ENCODE measurements at regions not wholly inside any gene's neighbourhood (a gene's known extent, or its start where the extent isn't known, plus 50 kb on each side); places are given as distances from the start of the nearest gene placed in this dataset.

- Histone ChIP-seq H3K9me3 (ENCODE audit: control insufficient read depth in 1 of 2, low read length in 2 of 2) (peaks cover 0 to 4% of the 10 kb centered on the region in 2 donors), H3K9ac (ENCODE audit: low read depth in 1 of 2, low read length in 2 of 2) (no peak overlapping the region), H3K4me1 (ENCODE audit: control insufficient read depth in 1 of 2, insufficient read depth in 2 of 2, low read length in 2 of 2) (no peaks in the 10 kb centered on the region), H3K36me3 (ENCODE audit: control insufficient read depth in 1 of 2, insufficient read depth in 2 of 2, low read length in 2 of 2) (no peaks in the 10 kb centered on the region), H3K4me3 (ENCODE audit: low read depth in 1 of 2, low read length in 2 of 2) (no peak overlapping the region), H3K27ac (ENCODE audit: low read depth, low read length) (no peak overlapping the region), H3K27me3 (ENCODE audit: control insufficient read depth in 1 of 2, insufficient read depth in 2 of 2, low read length in 2 of 2) (no peaks in the 10 kb centered on the region)
Measured at GRCh38 chr6:40293060-40293459, 294.1 kb downstream of the LRFN2 start.

- Histone ChIP-seq H3K27me3 (ENCODE audit: control insufficient read depth in 1 of 2, insufficient read depth in 2 of 2, low read length in 2 of 2) (peaks cover 5 to 8% of the 10 kb centered on the region in 2 donors), H3K36me3 (ENCODE audit: control insufficient read depth in 1 of 2, insufficient read depth in 2 of 2, low read length in 2 of 2) (no peaks in the 10 kb centered on the region), H3K9ac (ENCODE audit: low read depth in 1 of 2, low read length in 2 of 2) (no peak overlapping the region), H3K27ac (ENCODE audit: low read depth, low read length) (no peak overlapping the region), H3K4me1 (ENCODE audit: control insufficient read depth in 1 of 2, insufficient read depth in 2 of 2, low read length in 2 of 2) (no peaks in the 10 kb centered on the region), H3K4me3 (ENCODE audit: low read depth in 1 of 2, low read length in 2 of 2) (no peak overlapping the region), H3K9me3 (ENCODE audit: control insufficient read depth in 1 of 2, low read length in 2 of 2) (no peaks in the 10 kb centered on the region)
Measured at GRCh38 chr6:40290816-40291215, 296.3 kb downstream of the LRFN2 start.

GRCh38 chr6:40288919-40289318, 298.2 kb downstream of the LRFN2 start:
- Histone ChIP-seq H3K36me3 (ENCODE audit: control insufficient read depth in 1 of 2, insufficient read depth in 2 of 2, low read length in 2 of 2) (no peaks in the 10 kb centered on the region), H3K9ac (ENCODE audit: low read depth in 1 of 2, low read length in 2 of 2) (no peak overlapping the region), H3K27ac (ENCODE audit: low read depth, low read length) (no peak overlapping the region), H3K4me3 (ENCODE audit: low read depth in 1 of 2, low read length in 2 of 2) (no peak overlapping the region), H3K4me1 (ENCODE audit: control insufficient read depth in 1 of 2, insufficient read depth in 2 of 2, low read length in 2 of 2) (no peaks in the 10 kb centered on the region), H3K9me3 (ENCODE audit: control insufficient read depth in 1 of 2, low read length in 2 of 2) (no peaks in the 10 kb centered on the region), H3K27me3 (ENCODE audit: control insufficient read depth in 1 of 2, insufficient read depth in 2 of 2, low read length in 2 of 2) (peaks cover 5 to 13% of the 10 kb centered on the region in 2 donors)

GRCh38 chr6:40287296-40287850, 299.8 kb downstream of the LRFN2 start:
- Histone ChIP-seq H3K27me3 (ENCODE audit: control insufficient read depth in 1 of 2, insufficient read depth in 2 of 2, low read length in 2 of 2) (peaks cover 5 to 13% of the 10 kb centered on the region in 2 donors), H3K4me3 (ENCODE audit: low read depth in 1 of 2, low read length in 2 of 2) (no peak overlapping the region)

GRCh38 chr6:40286721-40287120, 300.4 kb downstream of the LRFN2 start:
- no peak overlapping the region for H3K27ac ChIP-seq (ENCODE audit: low read depth, low read length)

More at GRCh38 chr6:40287296-40287850, 299.8 kb downstream of the LRFN2 start:
- Histone ChIP-seq H3K9me3 (ENCODE audit: control insufficient read depth in 1 of 2, low read length in 2 of 2) (no peaks in the 10 kb centered on the region), H3K4me1 (ENCODE audit: control insufficient read depth in 1 of 2, insufficient read depth in 2 of 2, low read length in 2 of 2) (no peaks in the 10 kb centered on the region), H3K36me3 (ENCODE audit: control insufficient read depth in 1 of 2, insufficient read depth in 2 of 2, low read length in 2 of 2) (no peaks in the 10 kb centered on the region), H3K27ac (ENCODE audit: low read depth, low read length) (no peak overlapping the region), H3K9ac (ENCODE audit: low read depth in 1 of 2, low read length in 2 of 2) (no peak overlapping the region)

GRCh38 chr6:40285996-40286395, 301.2 kb downstream of the LRFN2 start:
- Histone ChIP-seq H3K9ac (ENCODE audit: low read depth in 1 of 2, low read length in 2 of 2) (no peak overlapping the region), H3K27me3 (ENCODE audit: control insufficient read depth in 1 of 2, insufficient read depth in 2 of 2, low read length in 2 of 2) (peaks cover 5 to 13% of the 10 kb centered on the region in 2 donors), H3K27ac (ENCODE audit: low read depth, low read length) (no peak overlapping the region), H3K4me3 (ENCODE audit: low read depth in 1 of 2, low read length in 2 of 2) (no peak overlapping the region), H3K4me1 (ENCODE audit: control insufficient read depth in 1 of 2, insufficient read depth in 2 of 2, low read length in 2 of 2) (no peaks in the 10 kb centered on the region), H3K9me3 (ENCODE audit: control insufficient read depth in 1 of 2, low read length in 2 of 2) (no peaks in the 10 kb centered on the region), H3K36me3 (ENCODE audit: control insufficient read depth in 1 of 2, insufficient read depth in 2 of 2, low read length in 2 of 2) (no peaks in the 10 kb centered on the region)

More at GRCh38 chr6:40286721-40287120, 300.4 kb downstream of the LRFN2 start:
- no peaks in the 10 kb centered on the region for H3K9me3 ChIP-seq (ENCODE audit: control insufficient read depth in 1 of 2, low read length in 2 of 2)
- no peak overlapping the region for H3K9ac ChIP-seq (ENCODE audit: low read depth in 1 of 2, low read length in 2 of 2)
- H3K27me3 ChIP-seq (ENCODE audit: control insufficient read depth in 1 of 2, insufficient read depth in 2 of 2, low read length in 2 of 2) = peaks cover 5 to 13% of the 10 kb centered on the region in 2 donors
- H3K36me3 ChIP-seq (ENCODE audit: control insufficient read depth in 1 of 2, insufficient read depth in 2 of 2, low read length in 2 of 2) = no peaks in the 10 kb centered on the region
- H3K4me3 ChIP-seq (ENCODE audit: low read depth in 1 of 2, low read length in 2 of 2) = no peak overlapping the region
- H3K4me1 ChIP-seq (ENCODE audit: control insufficient read depth in 1 of 2, insufficient read depth in 2 of 2, low read length in 2 of 2) = no peaks in the 10 kb centered on the region

GRCh38 chr6:40285535-40285934, 301.6 kb downstream of the LRFN2 start:
- Histone ChIP-seq H3K9me3 (ENCODE audit: control insufficient read depth in 1 of 2, low read length in 2 of 2) (no peaks in the 10 kb centered on the region), H3K4me1 (ENCODE audit: control insufficient read depth in 1 of 2, insufficient read depth in 2 of 2, low read length in 2 of 2) (no peaks in the 10 kb centered on the region), H3K27ac (ENCODE audit: low read depth, low read length) (no peak overlapping the region), H3K4me3 (ENCODE audit: low read depth in 1 of 2, low read length in 2 of 2) (no peak overlapping the region), H3K27me3 (ENCODE audit: control insufficient read depth in 1 of 2, insufficient read depth in 2 of 2, low read length in 2 of 2) (peaks cover 5 to 13% of the 10 kb centered on the region in 2 donors), H3K9ac (ENCODE audit: low read depth in 1 of 2, low read length in 2 of 2) (no peak overlapping the region), H3K36me3 (ENCODE audit: control insufficient read depth in 1 of 2, insufficient read depth in 2 of 2, low read length in 2 of 2) (no peaks in the 10 kb centered on the region)

GRCh38 chr6:40282986-40283385, 304.2 kb downstream of the LRFN2 start:
- no peaks in the 10 kb centered on the region for H3K9me3 ChIP-seq (ENCODE audit: control insufficient read depth in 1 of 2, low read length in 2 of 2)
- H3K27me3 ChIP-seq (ENCODE audit: control insufficient read depth in 1 of 2, insufficient read depth in 2 of 2, low read length in 2 of 2) = peaks cover 5 to 13% of the 10 kb centered on the region in 2 donors
- H3K27ac ChIP-seq (ENCODE audit: low read depth, low read length) = no peak overlapping the region
- H3K4me3 ChIP-seq (ENCODE audit: low read depth in 1 of 2, low read length in 2 of 2) = no peak overlapping the region
- H3K4me1 ChIP-seq (ENCODE audit: control insufficient read depth in 1 of 2, insufficient read depth in 2 of 2, low read length in 2 of 2) = no peaks in the 10 kb centered on the region
- H3K36me3 ChIP-seq (ENCODE audit: control insufficient read depth in 1 of 2, insufficient read depth in 2 of 2, low read length in 2 of 2) = no peaks in the 10 kb centered on the region
- no peak overlapping the region for H3K9ac ChIP-seq (ENCODE audit: low read depth in 1 of 2, low read length in 2 of 2)

GRCh38 chr6:40281402-40281801, 305.8 kb downstream of the LRFN2 start:
- H3K4me1 ChIP-seq (ENCODE audit: control insufficient read depth in 1 of 2, insufficient read depth in 2 of 2, low read length in 2 of 2) = no peaks in the 10 kb centered on the region
- H3K9me3 ChIP-seq (ENCODE audit: control insufficient read depth in 1 of 2, low read length in 2 of 2) = no peaks in the 10 kb centered on the region
- peaks cover 2 to 8% of the 10 kb centered on the region in 2 donors for H3K27me3 ChIP-seq (ENCODE audit: control insufficient read depth in 1 of 2, insufficient read depth in 2 of 2, low read length in 2 of 2)
- no peak overlapping the region for H3K4me3 ChIP-seq (ENCODE audit: low read depth in 1 of 2, low read length in 2 of 2)
- H3K9ac ChIP-seq (ENCODE audit: low read depth in 1 of 2, low read length in 2 of 2) = no peak overlapping the region
- no peaks in the 10 kb centered on the region for H3K36me3 ChIP-seq (ENCODE audit: control insufficient read depth in 1 of 2, insufficient read depth in 2 of 2, low read length in 2 of 2)
- H3K27ac ChIP-seq (ENCODE audit: low read depth, low read length) = no peak overlapping the region

GRCh38 chr6:40280231-40280630, 306.9 kb downstream of the LRFN2 start:
- Histone ChIP-seq H3K9me3 (ENCODE audit: control insufficient read depth in 1 of 2, low read length in 2 of 2) (no peaks in the 10 kb centered on the region), H3K4me1 (ENCODE audit: control insufficient read depth in 1 of 2, insufficient read depth in 2 of 2, low read length in 2 of 2) (peaks cover 0 to 3% of the 10 kb centered on the region in 2 donors), H3K36me3 (ENCODE audit: control insufficient read depth in 1 of 2, insufficient read depth in 2 of 2, low read length in 2 of 2) (no peaks in the 10 kb centered on the region), H3K4me3 (ENCODE audit: low read depth in 1 of 2, low read length in 2 of 2) (no peak overlapping the region), H3K27me3 (ENCODE audit: control insufficient read depth in 1 of 2, insufficient read depth in 2 of 2, low read length in 2 of 2) (peaks cover 0 to 2% of the 10 kb centered on the region in 2 donors), H3K27ac (ENCODE audit: low read depth, low read length) (no peak overlapping the region), H3K9ac (ENCODE audit: low read depth in 1 of 2, low read length in 2 of 2) (no peak overlapping the region)

Data from duodenal mucosa (tissue), 2 donors.